Stimulated activated CD4-positive, alpha-beta T cell treated with anti-CD3 and anti-CD28 coated beads, Interleukin-2, amount 100 ng/mL, for 24 hours (primary cell): ENCODE measurements at regions not wholly inside any gene's neighbourhood (a gene's known extent, or its start where the extent isn't known, plus 50 kb on each side); places are given as distances from the start of the nearest gene placed in this dataset.

Experiments used
- DNase-seq, 2 donors: peaks; one replicate each; pipeline ENCODE4 v3.0.0-alpha.2; 2020

DNA sequence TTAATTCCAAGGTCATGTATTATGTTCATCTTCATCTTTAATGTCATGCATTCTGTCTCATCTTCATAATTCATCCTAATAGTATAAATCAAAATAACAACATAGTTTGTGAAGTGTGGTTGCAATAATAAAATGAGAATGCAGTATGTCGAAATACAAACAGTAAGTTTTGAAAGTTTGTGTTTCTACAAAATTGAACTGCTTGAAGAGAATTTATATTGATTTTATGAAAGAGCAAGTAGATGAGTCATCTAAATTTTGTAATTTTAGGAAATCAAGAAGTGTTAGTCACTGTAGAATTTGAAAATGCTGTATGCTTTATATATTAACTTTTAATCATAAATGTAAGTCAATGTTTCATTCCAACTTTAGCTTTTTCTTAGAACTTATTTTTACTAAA, 190.5 kb upstream of the PPP1R3A start:
- DNase-seq, result no peak

DNA sequence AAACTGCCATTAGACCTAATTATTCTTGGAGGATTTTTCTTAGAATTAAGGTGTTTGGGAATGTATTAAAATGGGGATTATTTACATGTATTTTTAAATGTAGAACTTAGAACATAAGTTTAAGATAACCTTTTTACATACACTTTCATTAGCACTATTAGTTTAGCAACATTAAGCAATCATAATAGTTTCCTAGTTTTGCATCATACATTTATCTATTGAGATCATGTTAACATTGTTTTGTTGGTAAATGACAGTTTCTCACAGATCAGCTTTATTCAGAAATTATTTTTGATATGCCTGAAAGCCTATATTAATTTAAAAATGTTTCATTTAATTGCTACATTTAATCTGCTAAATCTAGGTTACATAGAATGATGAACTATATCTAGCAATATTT, 189.7 kb upstream of the PPP1R3A start:
- no peak for DNase-seq

DNA sequence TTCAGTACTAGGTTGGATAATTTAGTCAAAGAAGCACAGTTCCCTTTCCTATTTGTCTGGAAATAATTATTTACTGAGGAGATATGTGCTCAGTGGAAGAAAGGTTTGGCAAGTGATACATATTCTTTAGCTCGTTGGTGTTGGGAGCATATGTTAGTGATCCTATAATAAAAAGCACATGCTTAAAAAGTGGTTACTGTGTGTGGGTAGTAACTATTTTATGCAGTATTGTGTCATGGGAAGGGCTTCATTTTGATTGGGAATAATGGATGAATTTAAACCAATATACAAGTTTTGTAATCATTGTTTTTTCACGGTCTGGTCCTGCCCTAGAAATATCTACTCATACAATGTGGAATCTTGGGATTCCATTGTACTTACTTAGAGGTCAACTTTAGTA, 188.7 kb upstream of the PPP1R3A start:
- DNase-seq, result no peak

DNA sequence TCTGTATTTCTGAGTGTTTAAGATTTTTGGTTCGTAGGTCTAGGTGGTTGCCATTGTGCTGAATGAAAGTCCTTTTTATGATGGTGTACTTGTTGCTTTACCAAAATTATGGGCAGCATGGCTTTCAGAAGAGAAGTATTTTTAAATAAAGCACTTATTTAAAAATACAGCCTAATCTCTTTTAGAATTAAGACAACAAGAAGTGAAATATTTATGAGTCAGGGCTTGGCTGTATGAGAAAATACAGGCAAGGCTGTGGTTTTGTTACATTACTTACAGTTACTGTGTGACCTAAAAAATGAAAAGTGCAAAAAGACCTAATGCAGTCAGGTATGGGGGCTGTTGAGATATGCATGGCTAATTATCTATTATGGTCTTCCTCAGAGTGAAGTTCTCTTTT, 185.2 kb upstream of the PPP1R3A start:
- no peak for DNase-seq

DNA sequence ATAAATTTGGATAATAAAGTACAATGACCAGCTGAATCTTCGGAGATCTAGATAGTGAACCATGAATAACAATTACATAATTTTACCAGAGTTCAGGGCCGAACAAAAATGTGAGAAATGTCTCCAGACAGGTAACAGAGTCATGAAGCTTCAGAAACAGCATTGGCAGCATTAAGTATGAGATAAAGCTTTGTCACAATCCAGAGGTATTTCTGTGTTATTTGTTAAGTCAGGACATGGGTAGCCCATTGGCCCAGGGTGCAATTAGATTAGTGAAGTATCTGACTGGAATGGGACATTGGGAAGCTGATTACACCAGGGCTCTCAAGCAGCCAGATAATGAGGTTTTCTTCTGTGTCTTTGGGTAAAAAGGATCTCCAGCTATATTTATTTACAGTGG, 184.2 kb upstream of the PPP1R3A start:
- DNase-seq, result no peak

DNA sequence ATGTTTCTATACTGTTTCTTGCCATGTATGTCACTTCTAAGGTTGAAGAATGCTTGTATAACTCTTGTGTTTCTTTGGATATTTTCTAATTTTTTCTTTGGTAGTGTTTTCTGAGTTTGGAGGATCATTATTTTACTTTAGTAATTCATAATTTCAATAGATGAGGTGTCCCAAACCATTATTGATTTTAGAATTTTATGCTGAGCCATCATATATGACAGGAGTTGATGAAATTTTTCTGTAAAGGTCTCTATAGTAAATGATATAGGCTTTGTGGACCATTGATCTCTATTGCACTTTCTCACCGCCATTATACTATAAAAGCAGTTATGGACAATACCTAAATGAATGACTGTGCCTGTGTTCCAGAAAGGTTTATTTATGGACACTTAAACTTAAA, 183.3 kb upstream of the PPP1R3A start:
- no peak for DNase-seq

DNA sequence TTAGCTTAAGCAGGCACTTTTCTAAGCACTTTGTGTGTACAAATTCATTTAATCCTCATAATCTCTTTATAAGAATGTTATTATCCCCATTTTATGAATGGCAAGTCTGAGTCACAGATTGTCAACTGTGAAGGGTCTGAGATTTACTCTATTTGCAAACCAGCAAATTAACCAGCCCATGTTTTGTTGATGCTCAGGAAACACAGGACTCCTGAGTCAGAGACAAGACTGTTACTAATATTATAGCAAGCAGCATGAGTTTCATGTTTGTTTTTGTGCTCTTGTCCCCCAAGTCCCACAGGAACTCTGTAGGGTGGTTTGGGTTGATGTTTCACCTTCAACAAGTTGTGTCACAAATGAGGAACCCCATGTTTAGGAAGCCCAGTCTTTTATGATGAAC, 182.0 kb upstream of the PPP1R3A start:
- no peak for DNase-seq

DNA sequence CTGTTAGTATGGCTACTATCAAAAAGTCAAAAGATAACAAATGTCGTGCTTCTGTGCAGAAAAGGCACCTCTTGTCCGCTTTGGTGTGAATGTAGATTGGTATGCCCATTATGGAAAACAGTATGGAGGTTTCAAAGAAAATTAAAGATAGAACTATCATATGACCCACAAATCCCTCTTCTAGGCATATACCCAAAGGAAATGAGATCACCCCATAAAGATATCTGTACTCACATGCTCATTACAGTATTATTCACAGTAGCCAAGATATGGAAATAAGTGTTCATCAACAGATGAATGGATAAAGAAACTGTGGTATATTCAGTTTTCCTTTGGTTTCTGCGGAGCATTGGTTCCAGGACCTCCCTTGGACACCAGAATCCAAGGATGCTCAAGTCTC, 180.5 kb upstream of the PPP1R3A start:
- no peak for DNase-seq

DNA sequence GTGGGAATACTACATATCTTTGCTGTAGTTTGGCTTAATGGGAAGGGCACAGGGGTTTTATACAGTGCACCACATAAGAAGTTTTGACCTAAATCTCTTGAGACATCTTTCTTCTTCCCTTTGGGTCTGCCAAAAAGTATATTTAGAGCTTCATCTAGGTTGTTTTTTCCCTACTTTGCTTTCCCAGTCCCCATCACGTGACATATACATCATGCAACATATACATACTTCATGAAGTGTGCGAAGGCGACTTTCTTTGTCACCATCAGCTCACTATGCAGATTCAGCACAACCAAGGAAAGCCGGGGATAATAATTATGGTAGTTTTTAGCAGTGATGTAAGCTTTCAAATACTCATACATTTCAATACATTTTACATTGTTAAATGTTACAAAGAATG, 177.1 kb upstream of the PPP1R3A start:
- DNase-seq, result no peak

DNA sequence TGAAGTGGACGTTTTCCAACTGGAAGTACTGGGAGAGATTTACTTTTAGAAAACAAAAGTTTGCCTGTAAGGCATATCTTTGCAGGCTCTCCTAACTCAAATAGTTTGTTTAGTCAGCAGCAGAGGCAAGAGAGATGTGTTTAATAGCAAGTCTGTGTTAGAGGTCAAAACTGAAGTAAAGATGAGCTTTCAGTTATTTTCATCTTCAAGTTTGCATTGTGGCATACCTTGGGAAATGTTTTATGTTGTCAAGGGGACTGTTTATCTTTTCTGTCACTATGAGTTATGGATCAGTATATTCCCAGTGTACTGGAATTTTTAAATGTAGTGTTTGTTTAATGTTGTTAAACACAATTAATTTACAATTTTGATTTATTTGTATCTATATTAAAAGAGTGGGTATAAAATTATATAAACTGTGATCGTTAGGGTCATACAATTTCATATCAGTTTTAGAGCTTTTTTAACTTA, 169.7 kb upstream of the PPP1R3A start:
- DNase-seq, result no peak

DNA sequence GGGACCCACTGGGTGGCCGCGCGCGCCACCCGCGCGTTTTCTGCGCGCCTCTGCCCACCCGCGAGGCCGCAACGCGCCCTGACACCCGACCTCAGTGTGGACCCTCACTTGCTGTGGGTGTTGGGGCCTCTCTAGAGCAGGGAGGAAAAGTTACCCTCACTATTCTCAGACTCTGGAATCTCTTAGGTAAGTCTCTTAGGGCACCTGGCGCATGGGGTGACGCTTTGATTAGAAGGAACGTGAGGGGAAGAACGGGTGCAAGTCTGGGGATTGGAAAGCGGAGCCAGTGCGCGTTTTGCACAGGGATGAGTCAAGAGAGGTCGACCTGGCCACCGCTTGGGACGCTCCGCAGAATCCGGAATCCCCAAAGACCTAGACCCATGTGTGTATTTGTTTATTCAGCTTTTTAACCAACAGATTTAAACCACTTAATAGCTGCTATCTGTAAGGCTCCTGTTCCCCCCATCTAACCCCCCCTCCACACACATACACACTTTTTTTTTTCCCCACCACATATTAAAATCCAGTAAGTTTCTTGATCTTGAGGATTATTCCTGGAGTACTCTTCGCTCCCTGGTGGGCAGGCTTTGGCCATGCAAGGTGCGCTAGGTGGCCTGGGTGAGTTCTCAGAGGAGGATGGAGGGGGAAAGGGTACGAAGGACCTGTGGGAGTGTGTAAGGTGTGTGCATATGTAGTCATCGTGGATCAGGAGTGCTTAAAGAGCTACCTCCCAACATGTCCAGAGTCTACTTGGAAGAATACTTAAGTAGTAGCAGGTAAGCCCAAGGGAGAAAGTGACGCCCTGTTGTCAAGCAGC, 169.1 kb upstream of the PPP1R3A start:
- DNase-seq, result no peak

DNA sequence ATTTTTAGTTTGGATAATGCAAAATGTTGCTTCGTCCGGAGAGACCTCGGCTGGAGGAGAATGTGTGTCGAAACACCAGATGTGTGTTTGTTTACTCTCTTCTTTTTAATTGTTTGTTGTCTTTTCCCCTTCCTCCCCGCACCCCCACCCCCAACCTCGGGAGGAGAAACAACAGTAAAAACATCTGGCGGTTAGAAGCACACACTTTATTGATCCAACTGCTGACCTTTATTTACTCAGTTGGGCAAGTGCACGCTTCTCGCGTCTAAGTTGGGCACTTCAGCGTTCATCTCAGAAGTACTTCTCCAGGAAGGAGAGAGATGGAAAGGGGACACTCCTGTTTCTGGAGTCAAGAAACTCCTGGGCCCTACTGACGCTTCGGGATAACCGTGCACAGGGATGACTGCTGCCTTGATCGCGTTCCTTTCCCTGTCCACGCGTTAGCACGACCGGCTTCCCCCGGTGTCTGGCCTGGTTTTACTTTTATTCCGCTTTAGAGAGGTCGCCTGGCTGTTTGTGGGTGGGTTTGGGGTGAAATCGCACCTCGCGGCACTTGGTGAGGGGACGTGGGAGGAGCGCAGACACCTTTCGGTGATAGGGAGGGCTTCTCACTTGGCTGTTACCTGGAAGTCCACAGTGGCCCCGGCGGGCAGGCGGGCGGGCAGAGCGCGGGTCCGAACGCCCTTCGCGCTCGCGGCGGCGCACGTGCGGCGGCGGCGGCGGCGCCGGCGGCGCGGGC, 168.3 kb upstream of the PPP1R3A start:
- no peak for DNase-seq

DNA sequence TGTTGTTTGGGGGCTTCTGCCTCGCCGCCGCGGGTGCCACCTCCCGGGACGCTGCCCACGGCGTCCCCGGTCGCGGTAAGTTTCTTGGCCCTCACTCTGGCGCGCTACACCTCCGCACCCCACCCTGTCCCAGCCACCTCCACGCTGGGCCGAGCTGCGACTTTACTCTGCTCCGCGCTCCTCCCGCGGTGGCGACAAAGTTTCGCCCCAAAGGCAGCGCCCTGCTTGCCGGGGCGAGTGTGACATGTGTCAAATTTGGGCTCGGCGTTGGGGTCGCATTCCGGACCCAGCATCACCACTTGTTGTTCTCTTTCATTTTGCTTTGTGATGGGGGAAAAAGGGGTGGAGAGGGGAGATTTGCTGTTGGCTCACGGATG, 167.7 kb upstream of the PPP1R3A start:
- DNase-seq, result peak in 1 of 2 donors; percentile 16

DNA sequence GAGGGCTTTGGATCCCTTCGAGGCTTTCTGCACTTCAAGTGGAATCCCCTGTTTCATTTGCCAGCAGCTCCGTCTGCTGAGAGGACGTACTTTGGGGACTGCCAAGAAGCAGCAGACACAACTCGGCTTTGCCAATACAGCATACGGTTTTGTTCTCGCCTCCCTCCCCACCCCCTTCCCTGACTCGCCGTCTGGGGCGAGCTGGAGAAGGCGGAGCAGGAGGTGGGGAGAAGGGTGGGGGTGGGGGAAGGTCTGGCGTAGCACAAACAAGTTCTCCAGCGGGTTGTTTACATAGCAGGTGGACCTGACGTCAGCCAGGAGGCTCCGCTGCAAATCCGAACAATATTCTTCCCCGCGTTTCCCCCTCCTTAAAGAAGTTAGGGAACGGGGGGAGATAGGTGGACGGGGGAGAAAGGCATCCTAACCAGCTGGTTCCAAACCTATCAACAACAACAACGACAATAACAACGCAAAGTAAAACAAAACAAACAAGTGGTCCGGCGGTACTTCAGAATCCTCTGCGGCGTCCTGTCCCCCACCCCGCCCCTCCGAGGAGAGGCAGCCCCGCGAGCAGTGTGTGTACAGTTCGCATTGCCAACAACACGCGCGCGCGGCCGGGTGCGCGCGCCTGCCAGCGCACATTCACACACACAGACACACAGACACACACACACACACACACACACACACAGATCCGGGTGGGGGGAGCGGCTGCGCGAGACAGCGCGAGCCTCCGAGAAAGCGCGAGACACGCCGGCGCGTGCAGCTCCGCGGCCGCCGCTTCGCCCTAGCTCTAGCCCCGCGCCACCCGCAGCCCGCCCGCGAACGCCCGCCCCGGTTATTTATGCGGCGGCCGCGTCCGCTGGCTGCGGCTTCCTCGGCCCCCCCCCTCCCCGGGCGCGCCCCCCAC, 167.0 kb upstream of the PPP1R3A start:
- DNase-seq, result peak in 1 of 2 donors; percentile 27

DNA sequence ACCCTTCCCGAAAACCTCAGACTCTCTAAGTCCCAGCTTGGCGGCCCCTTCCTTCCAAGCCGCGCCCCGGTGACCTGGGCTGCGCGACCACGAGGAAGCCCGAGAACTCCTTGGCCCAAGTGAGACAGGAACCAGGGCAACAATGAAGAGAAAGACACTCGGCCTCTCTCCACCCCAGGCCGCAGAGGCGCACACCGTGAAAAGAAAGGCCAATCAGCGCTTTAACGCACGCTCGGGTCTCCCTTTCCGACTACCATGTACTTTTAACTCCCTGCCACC, 166.4 kb upstream of the PPP1R3A start:
- DNase-seq, result no peak

DNA sequence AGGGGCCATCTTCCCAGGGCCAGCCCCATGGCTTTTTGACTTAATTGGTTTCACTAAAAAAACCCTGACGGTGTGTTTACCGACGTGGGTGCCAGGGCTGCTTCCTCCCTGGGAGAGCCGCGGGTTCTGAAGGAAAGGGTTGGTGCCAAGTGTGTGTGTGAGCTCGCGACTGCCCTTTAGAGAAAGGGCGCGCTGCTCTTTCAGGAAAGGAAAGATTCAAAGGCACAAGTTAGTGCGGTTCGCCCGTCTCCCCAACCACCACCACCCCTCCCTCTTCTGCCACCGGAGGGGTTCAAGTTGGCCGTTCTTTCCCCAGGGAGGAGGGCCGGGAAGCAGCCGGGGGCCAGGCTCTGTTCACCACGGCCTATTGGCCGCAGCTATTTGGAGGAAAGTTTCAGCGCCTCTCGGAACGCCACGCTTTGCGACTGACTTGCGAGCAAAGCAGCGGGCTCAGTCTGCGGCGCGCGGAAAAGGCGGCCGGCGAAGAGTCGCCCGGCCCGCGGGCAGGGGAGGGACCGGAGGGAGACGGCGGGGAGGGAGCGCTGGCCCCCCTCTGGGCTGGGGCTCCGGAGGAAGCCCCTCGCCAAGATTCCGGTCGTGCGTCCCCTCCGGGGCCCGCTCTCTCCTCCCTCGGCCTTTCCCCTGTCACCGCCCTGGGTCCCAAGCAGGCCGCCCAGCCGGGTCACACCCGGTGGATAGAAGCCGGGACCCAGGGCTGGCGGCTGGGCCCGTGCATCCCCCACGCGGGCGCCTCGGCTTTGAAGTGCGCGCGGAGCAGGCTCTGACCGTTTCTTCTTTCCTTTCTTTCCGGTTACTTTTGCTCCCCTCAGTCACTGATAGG, 165.9 kb upstream of the PPP1R3A start:
- DNase-seq, result peak in 1 of 2 donors; percentile 21

DNA sequence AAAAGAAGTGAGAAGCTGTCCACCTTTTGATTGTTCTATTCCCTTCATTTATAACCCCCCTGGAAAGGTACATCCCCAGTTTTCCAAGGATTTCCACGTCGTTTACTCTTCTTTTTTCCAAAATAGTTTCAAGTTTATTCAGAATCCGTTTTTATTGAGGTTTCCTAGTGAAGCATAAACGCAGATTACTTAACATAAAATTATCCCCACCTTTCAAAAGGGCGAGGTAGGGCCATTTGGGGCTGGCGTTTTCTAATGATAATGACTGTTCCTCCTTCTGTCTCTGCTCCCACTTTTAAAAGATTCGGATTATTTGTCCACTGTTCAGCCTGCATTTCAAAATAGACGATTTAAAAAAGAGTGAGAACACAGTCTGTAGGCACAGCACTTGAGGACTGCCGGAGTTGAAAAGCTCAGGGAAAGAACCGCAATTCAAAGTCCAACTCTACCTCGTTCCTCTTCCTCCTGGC, 165.2 kb upstream of the PPP1R3A start:
- DNase-seq, result no peak

DNA sequence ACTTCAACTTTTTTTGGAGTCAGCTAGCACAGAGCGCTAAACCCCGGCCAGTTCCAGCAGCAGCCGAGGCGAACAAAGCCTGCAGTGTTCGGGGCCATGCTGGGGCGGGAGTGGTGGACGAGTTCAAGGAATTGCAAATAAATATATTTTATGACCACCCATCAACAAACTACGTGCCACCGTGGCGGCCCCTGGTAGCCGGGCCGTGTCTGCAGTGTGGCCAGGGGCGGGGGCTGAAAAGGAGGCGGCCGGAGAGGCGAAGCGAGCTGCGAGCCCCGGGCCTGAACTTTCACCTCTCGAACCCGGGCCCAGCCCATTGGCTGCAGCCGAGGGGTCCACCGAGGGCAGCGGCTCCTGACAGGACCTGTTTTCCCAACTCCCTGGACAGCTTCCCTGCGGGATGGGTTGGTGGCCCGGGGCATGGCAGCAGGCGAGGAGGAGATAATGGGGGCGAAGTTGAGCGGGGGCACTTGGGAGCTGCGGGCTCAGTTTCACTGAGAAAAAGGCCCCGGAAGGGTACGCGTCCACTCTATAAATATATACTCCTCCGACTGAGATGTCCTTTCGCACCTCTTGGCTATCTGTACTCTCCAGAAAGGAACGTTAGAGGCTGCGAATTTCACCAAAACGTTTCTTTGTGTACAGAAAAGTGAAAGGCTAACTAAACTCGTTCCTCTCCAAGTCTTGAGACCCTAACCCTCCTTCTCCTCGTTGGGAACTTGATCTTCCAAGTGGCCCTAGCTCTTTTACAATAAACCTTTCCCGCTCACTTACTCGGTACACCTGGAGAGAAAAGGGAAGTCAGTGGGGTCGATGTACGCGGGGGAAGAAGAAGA, 164.6 kb upstream of the PPP1R3A start:
- DNase-seq, result no peak

DNA sequence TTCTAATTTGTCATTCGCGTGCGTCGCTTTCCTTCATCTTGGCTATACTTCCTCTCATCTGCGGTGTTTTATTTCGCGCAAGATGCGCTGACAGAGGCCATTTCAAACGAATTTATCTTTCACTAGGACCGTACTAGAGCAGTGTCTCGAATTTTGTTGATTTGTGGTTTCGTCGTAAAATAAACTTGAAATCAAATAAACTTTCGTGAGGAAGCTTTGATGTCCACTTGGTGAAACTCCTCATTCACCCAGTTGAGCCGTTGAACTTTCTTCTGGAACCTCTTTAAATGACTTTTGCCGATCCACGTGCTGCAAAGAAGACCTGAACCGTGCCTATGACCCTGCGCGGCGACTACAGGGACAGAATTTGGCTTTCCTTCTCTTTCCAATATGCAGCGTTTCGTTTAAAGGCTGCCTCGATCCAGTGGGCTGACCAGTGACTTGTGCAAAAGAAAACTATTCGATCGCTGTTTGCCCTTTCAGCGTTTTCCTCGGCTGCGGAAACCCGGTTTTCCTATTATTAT, 163.9 kb upstream of the PPP1R3A start:
- no peak for DNase-seq

DNA sequence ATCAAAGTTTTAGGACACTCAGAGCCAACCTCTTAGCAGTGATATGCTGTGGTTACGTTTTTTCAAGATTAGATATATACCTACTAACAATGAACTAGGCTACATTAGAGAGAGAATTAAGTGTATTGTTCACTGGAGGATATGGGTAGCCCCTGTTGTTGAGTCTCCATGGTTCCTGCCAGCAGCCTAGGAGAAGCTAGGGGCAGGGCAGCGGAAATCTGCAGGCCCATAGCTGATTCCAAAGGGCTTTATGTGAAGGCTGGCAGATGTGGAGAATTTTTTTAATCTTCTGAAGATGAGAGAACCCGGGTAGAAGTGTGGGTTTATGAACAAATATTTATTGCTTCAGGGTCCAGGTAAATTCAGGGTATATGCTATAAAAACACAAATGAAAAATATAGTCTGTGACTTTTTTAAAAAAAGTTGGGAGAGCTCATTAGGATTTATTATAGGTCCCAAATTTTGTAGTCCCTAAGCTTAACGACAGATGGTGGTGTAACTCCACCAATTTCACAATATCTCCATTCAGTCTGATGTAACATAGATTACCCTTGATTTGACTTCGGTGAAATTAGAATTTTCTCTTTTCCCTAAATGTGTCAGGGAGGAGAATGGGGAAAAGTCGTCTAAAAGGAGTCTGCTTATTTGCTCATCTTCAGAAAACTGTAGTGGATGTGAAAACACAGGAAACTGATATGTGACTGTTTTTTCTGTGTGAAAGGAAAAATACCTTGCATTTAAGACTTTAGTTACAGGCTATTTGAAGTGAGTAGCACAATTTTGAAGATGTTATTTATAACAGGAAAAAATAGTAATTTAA, 163.0 kb upstream of the PPP1R3A start:
- no peak for DNase-seq
